ENCODE measurements at regions not wholly inside any gene's neighbourhood (a gene's known extent, or its start where the extent isn't known, plus 50 kb on each side); places are given as distances from the start of the nearest gene placed in this dataset.

GRCh38 chr5:155700333-155700732, 626.6 kb upstream of the SGCD start:
- TF ChIP-seq, protein P1, sequence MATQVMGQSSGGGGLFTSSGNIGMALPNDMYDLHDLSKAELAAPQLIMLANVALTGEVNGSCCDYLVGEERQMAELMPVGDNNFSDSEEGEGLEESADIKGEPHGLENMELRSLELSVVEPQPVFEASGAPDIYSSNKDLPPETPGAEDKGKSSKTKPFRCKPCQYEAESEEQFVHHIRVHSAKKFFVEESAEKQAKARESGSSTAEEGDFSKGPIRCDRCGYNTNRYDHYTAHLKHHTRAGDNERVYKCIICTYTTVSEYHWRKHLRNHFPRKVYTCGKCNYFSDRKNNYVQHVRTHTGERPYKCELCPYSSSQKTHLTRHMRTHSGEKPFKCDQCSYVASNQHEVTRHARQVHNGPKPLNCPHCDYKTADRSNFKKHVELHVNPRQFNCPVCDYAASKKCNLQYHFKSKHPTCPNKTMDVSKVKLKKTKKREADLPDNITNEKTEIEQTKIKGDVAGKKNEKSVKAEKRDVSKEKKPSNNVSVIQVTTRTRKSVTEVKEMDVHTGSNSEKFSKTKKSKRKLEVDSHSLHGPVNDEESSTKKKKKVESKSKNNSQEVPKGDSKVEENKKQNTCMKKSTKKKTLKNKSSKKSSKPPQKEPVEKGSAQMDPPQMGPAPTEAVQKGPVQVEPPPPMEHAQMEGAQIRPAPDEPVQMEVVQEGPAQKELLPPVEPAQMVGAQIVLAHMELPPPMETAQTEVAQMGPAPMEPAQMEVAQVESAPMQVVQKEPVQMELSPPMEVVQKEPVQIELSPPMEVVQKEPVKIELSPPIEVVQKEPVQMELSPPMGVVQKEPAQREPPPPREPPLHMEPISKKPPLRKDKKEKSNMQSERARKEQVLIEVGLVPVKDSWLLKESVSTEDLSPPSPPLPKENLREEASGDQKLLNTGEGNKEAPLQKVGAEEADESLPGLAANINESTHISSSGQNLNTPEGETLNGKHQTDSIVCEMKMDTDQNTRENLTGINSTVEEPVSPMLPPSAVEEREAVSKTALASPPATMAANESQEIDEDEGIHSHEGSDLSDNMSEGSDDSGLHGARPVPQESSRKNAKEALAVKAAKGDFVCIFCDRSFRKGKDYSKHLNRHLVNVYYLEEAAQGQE (IDR thresholded peaks at IDR 0.05; ENCODE audit: insufficient read depth in 1 of 2, low read depth in 2 of 2, low read length in 2 of 2), result no peak
- no peak for TF ChIP-seq SIN3A (IDR thresholded peaks at IDR 0.05; ENCODE audit: borderline replicate concordance, insufficient read depth, low read length)
- TF ChIP-seq TAF1 (IDR thresholded peaks at IDR 0.05; ENCODE audit: borderline replicate concordance, insufficient read depth, low read length), result no peak
- no peak for TF ChIP-seq POLR2AphosphoS5 (IDR thresholded peaks at IDR 0.05; ENCODE audit: low read depth, low read length)
- no peak for TF ChIP-seq FOXP2 (optimal IDR thresholded peaks at IDR 0.05; ENCODE audit: borderline replicate concordance, extremely low read depth, extremely low read length, insufficient read depth)
